Islet precursor cell (in vitro differentiated cells): ENCODE measurements at regions not wholly inside any gene's neighbourhood (a gene's known extent, or its start where the extent isn't known, plus 50 kb on each side); places are given as distances from the start of the nearest gene placed in this dataset.
"Not testable (repeated sequence)": the region's sequence is repeated elsewhere in the genome, so short reads cannot be mapped to it uniquely, and the experiment has no call there.

Experiments used
- DNase-seq: peaks from one replicate; pipeline ENCODE4 v3.0.0-alpha.2; 2018

DNA sequence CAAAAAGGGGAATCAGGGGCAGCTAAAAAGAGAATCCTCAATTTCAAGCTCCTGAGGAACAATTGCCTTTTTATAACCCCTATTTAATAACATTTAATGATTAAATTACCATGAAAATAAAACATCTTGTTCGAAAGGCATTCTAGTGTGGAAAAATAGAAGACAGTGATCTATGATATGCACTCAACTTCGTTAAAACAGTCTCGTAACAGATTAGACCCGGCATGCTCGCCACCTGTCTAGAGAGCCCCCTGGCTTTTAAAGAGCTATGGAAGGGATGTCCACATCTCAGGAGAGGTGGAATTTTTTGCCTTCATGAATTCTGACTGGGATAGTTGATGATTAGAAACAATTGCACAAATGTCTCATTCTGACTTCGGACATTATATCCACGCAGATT is 153.7 kb upstream of the MDFIC2 start:
- no peak for DNase-seq

- DNase-seq: no peak
These were observed 152.4 kb upstream of the MDFIC2 start for GRCh38 chr3:70464876-70465275.

GRCh38 chr3:70464465-70464864 is 152.0 kb upstream of the MDFIC2 start:
- DNase-seq: no peak

DNA sequence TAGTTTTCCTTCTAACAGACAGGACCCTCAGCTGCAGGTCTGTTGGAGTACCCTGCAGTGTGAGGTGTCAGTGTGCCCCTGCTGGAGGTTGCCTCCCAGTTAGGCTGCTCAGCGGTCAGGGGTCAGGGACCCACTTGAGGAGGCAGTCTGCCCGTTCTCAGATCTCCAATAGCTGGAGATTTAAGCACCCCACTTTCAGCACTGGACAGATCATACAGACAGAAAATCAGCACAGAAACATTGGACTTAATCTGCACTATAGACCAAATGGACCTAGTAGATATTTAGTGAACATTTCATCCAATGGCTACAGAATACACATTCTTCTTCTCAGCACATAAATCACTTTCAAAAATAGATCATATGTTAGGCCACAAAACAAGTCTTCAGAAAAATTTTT is 137.8 kb upstream of the MDFIC2 start:
- not testable (repeated sequence) for DNase-seq

- DNase-seq: not testable (repeated sequence)
These were observed 123.0 kb upstream of the MDFIC2 start for GRCh38 chr3:70435422-70435821.

DNA sequence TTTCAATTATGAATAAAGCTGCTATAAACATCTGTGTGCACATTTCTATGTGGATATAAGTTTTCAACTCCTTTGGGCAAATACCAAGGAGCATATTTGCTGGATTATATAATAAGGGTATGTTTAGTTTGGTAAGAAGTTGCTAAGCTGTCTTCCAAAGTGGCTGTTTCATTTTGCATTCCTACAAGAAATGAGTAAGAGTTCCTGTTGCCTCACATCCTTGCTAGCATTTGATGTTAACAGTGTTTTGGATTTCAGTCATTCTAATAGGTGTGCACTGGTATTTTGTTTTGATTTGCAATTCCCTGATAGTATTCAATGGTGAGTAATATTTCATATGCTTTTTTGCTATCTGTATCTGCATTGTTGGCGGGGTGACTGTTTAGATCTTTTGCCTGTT is 120.7 kb upstream of the MDFIC2 start:
- no peak for DNase-seq

DNA sequence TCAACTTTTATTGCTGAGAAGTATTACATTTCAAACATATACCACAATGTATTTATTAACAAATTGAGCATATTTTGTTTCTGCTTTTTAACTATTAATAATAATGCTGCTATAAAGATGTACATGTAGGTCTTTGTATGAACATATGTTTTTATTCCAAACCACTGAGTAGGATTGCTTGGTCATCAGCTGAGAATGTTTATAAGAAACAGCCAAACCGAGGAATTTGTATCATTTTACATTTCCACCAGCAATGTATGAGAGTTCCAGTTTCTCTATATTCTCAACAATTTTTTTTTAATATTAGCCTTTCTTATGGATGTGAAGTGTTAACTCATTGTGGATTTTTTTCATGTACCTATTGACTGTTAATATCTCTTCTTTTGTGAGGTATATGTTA is 119.5 kb upstream of the MDFIC2 start:
- DNase-seq: no peak

DNA sequence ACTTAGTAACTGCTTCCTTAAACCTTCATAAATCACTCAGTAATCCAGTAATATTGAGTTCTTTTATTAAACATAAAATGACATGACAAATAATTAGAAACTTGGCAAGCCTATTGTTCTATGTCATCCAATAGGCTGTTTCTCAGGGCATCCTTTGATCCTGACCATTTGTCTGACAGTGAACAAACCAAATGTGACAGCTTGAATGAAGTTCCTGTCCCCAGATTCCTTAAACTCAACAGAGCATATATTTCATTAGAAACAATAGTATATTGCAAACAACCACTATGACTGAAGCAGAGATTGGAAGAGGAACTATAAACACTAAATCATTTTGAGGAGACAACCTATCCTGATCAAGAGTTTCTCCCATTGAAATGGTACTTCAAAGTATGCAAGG is 113.6 kb upstream of the MDFIC2 start:
- DNase-seq: no peak

GRCh38 chr3:70421506-70421905 is 109.1 kb upstream of the MDFIC2 start:
- no peak for DNase-seq

DNA sequence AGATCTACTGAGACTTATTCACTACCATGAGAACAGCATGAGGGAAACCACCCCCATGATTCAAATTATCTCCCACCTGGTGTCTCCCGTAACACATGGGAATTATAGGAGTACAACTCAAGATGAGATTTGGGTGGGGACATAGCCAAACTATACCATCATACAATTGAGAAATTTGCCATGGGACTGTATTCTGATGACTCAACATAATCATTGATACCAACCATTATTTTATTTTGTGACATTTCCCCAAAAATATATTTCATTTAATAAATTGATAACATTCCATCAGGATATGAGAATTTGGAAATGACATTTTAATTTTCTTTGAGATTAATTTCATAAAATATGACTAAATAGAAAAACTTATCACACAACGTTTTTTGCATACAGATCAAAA is 96.6 kb upstream of the MDFIC2 start:
- no peak for DNase-seq

- no peak for DNase-seq
These were observed 87.8 kb upstream of the MDFIC2 start for GRCh38 chr3:70400194-70400593.

GRCh38 chr3:70393881-70394612 is 81.6 kb upstream of the MDFIC2 start:
- DNase-seq: no peak

- DNase-seq: no peak
These were observed 79.8 kb upstream of the MDFIC2 start for GRCh38 chr3:70392227-70392626.

DNA sequence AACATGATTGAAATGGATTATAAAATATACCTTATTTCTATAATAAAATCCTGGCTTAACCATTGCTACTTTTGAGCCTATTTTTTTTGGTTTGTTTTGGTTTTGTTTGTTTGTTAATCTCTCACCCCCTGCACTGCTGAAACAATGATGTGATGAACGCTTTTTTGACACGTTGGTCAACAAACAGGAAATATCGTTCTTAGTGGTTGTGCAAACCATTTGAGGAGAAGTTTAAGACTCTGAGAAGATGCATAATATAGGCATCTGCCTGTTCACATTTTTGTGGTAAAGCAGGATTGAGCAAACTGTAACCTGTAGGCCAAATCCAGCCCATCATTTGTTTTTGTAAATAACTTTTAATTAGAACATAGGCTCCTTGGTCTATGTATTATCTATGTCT is 75.5 kb upstream of the MDFIC2 start:
- DNase-seq: no peak

GRCh38 chr3:70386846-70387245 is 74.4 kb upstream of the MDFIC2 start:
- DNase-seq: no peak

DNA sequence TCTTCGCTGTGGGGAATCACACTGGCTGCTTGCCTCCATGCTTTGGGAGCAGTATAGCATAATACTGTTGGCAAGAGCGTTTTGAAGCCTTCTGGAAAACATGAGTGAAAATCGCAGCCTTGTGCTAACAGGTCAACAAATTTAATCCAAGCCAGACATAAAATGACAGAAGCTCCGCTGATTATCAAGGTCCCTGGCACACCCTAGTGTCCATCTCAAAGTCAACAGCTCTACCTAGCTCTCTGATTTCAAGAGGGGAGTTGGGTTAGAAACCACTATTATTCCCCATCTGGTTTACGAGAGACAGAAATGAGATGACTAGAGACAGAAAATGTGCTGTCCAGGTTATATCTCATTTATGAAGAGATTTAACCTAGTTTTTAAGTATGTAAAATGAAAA is 73.6 kb upstream of the MDFIC2 start:
- DNase-seq: no peak

GRCh38 chr3:70383360-70383831 is 71.0 kb upstream of the MDFIC2 start:
- no peak for DNase-seq

- DNase-seq: no peak
These were observed 61.7 kb upstream of the MDFIC2 start for GRCh38 chr3:70374179-70374578.
